GM19351 (cell line): ENCODE measurements at regions not wholly inside any gene's neighbourhood (a gene's known extent, or its start where the extent isn't known, plus 50 kb on each side); places are given as distances from the start of the nearest gene placed in this dataset.
"Not testable (repeated sequence)": the region's sequence is repeated elsewhere in the genome, so short reads cannot be mapped to it uniquely, and the experiment has no call there.

ENCODE experiments used
- ATAC-seq: cut with Tn5 transposase; IDR thresholded peaks from one replicate; pipeline ENCODE4 v1.9.1; 2021; ENCODE audit warnings: mild to moderate bottlenecking, moderate library complexity; ENCODE audit not compliant: unreplicated experiment

DNA sequence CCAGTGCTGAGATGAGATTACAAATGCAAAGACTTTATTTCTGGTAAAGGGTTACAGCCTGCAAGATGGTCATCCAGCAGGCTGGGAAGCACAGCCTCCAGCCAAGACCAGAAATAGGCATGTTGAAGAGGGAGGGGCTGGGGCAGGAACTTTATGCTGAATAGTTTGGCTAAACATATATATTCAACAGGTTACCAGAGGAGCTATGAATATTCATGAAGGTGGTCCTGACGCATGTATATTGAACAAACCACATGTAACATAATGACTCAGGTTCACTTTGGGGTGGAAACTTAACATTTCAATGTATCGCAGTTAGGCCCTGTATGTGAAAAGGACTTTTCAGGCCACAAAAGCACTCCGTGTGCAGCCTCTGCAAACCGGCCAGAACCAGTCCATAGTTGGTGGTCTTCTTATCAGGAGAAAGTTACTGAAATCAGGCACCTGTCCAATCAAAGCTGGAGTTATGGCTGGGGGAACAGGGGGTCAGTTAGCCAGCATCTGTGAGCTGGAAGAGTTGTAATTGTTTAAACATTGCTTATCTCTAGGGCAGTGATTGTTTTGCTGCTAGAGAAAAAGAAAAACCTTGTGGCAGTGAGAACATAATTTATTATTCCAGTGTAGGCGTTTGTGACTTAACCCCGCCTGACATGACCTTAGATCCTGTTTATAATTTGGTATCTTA, 372.9 kb upstream of the AUTS2 start:
- no peak for ATAC-seq

DNA sequence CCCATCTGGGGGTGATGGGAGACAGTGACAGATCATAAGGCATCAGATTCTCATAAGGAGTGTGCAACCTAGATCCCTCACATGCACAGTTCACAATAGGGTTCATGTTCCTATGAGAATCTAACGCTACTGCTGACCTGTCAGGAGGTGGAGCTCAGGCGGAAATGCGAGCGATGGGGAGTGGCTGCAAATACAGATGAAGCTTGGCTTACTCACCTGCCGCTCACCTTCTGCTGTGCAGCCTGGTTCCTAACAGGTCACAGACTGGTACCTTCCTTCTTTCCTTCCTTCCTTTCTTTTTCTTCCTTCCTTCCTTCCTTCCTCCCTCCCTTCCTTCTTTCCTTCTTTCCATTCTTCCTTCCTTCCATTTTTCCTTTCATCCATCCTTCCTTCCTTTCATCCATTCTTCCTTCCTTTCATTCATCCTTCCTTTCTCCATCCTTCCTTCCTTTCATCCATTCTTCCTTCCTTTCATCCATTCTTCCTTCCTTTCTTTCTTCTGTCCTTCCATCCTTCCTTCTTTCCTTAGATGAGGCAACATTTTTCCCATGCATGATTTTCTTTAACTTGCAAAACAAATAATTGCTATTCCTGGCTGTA, 370.0 kb upstream of the AUTS2 start:
- ATAC-seq = no peak

DNA sequence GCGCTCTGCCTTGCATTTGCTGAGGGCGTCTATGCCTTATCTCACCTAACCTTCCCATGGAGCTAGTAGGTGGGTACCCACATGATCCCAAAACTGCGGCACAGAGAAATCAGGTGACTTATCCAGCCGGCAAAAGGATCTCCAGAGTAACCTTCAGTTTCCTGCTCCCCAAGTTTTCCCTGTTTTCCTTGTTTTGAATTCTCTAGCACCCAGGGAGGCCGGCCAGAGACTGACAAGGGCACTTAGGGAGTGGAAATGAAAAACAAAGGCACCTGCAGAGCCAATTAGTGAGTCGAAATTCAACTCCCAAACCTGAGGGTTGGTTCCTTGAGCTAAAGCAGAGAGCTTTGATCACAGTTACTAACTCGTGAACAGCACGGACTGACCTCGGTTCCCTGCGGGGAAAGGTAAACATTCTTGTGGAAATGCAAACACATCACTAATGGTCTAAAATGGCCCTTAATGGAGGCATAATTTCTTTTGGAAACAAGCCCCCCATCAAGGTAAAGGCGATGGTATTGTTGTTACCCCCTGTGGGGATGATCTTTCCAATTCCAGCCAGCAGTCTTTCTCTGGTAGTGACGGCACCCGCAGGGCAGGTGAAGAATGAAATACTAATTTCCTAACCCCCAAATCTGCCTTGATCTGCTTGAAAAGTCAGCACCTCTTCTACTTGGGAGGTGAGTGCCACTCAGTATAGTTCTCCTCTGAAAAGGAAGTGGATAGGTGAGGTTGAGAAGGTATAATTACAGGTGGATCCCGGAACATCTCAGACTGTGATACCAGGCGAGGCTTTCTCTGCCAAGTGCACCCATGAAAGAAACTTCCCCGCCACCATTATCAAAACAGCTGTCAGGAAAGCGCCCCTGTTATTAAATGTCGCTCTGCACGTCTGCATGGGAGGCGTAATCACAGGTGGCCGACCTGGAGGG, 365.6 kb upstream of the AUTS2 start:
- no peak for ATAC-seq

DNA sequence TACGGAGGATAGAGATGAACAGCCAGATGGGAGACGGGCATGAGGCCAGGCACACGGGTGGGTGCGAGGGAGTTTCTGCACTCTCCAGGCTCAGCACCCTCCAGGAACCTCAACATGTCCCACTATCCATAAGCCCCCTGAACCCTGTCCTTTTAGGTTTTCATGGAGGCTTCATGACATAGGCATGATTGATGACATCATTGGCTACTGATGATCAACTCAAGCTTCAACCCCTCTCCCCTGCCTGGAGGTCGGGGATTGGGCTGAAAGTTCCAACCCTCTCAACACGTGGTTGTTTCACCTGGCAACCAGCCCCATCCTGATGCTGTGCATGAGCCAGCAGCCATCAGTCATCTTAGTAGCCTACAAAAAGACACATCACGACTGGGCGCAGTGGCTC, 360.7 kb upstream of the AUTS2 start:
- no peak for ATAC-seq

DNA sequence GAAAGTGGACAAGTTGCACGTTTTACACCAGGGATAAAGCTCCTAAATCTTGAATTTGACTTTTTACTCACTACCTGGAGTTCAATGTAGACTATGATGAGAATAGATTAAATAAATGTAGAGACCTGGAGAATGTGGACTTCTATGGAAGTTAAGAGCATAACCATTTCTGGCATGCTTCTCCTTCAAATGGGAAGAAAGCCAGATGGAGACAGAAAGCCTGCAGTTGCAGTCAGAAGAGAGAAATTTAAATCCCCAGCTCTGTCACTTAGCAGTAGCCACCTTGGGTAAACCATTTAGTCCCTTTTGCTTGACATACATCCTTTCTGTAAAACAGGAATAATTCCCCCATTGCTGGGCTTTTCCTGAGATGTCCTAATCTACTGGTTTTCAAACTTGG, 355.3 kb upstream of the AUTS2 start:
- no peak for ATAC-seq

DNA sequence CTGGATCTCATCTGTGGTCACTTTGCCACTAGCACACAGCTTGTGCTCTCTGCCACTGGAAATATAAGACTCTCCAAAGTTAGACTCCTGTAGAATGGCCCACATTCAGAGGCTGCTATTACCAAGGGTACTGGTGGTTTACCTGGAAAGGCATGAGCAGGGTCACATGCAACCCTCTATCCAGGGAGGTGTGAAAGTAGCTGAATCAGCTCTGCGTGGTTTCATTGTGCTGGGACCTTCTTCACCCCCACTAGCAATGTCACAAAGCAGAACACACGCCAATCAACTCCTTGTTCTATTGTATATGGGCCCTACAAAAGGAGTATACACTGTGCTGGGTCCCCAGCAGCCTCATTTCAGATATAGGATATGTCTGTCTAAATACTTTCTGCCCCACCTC, 353.6 kb upstream of the AUTS2 start:
- ATAC-seq = no peak

DNA sequence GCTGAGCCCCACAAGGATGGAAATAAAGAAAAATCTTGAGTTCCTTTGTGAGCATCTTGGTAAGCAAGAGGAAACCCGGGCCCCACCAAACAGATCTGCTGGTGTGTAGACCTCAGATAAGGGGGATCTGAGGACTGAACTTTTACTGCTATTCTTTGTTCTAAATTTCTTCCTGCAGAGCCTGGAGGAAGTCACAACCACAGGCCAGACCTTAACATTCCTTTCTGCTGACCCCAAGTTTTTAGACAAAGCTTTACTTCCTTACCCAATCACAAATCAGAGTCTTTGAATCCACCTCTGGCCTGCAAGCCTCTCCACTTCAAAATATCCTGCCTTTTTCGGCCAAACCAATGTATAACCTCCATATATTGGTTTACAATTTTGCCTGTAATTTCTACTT, 352.6 kb upstream of the AUTS2 start:
- ATAC-seq = no peak

DNA sequence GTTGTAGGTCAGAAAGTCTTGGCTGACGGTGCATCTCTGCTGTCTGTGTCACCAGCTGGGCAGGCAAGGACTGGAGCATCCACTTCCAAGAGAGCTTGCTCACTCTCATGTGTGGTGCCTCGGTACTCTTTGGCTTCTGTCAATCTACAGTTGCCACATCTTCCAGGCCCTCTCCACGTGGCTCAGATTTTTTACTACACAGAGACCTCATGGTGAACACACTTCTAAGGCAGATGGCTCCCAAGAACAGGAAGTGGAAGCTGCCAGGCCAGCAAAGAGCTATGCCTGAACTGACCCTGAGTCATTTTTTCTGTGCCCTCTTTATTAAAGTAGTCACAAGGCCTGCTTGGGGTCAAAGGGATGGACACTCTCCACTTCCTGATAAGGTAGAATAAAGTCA, 351.5 kb upstream of the AUTS2 start:
- ATAC-seq = no peak

DNA sequence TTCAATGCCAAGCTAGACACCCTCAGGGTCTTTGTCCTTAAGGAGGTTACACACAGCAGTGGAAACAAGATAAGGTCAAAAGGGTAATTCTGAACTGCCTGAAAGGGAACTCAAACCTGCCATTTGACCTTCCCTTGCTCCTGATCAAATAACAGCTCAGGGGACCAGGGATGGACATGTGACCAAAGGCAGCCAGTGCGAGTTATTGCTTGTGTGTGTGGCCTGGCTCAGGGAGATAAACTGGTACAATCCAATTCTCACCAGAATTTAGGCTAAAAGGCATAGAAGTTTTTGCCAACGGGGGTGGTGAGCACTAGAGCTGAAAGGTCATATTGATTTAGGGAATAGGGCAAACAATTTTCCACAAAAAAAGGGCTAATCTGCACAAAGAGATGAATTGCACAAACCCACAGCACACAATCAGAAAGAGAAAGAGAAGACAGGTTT, 349.9 kb upstream of the AUTS2 start:
- not testable (repeated sequence) for ATAC-seq

DNA sequence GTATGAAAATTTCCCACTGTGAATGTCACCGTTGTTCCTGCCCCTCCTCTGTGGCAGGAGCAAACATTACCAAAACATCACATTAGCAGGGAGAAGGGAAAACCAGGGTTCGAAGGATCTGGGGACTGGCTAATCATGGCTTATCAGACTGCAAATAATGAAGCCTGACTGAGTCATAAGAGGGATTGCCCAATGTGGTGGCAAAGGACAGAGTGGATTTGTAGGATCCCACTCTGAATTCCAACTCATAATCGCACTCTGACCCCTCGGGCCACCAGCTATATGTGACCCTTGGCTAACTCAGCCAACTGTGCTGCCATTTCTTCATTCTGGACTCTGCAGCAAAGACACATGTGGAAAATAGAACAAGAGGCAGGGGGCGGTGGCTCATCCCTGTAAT, 347.3 kb upstream of the AUTS2 start:
- ATAC-seq = no peak

DNA sequence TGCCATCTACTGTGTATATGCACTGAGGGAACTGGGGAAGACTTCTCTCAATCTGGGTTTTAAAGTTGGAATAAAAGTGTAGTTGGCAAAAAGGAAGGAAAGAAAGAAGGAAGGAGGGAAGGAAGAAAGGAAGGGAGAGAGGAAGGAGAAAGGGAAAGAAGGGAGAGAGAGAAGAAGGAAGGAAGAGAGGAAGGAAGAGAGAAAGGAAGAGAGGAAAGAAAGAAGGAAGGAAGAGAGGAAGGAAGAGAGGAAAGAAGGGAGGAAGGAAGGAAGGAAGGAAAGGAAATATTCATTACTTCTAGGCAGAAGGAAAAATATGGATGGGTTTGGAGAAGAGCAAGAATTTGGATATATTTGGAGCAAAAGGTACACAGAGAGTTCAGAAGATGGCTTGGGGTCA, 343.6 kb upstream of the AUTS2 start:
- no peak for ATAC-seq

DNA sequence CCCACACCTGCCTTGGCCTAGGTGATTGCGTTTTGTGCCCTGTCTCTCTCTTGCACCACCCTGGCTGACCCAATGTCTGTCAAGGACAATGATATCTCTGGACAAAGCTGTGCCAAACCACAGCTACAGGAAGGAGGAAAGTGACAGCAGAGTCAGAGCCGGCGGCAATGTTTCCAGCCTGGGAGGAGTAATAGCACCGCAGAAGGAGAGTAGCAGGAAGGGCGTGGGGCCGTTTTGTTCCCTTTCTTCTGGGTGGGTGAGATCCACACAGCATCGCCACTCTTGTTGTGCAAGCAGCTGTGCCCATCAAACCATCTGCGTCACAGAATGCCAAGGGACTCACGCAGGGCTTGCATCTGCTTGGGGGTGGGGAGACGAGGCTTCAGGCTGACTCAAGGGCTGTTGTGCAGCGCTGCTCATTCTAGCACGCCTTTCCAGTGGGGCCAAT, 341.6 kb upstream of the AUTS2 start:
- no peak for ATAC-seq

DNA sequence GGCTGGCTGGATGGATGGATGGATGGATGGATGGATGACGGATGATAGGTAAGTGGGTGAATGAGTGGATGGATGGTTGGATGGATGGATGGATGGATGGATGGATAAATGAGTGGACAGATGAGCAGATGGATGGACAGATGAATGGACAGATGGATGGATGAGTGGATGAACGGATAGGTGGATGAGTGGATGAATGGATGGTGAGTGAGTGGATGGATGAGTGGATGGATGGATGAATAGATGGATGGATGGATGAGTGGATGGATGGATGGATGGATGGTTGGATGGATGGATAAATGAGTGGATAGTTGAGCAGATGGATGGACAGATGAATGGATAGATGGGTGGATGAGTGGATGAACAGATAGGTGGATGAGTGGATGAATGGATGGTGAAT, 340.7 kb upstream of the AUTS2 start:
- no peak for ATAC-seq

DNA sequence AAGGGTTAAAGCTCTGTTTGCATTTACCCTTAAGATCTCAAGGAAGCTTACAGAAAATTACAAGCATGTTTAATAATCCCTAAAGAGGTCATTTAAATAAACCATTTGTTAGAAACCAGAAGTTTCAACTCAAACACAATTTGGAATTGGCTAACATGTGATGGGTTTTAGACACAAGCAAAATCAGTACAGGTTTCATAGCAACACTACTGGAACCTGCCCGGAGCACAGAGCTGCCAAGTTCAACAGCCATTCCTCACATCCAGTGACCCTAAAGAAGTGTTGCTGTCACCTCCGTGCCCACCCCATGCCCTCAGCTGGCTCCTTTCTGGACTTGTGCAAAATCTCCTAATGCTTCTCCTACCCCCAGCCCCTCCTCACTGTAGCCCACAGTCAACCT, 338.8 kb upstream of the AUTS2 start:
- no peak for ATAC-seq

DNA sequence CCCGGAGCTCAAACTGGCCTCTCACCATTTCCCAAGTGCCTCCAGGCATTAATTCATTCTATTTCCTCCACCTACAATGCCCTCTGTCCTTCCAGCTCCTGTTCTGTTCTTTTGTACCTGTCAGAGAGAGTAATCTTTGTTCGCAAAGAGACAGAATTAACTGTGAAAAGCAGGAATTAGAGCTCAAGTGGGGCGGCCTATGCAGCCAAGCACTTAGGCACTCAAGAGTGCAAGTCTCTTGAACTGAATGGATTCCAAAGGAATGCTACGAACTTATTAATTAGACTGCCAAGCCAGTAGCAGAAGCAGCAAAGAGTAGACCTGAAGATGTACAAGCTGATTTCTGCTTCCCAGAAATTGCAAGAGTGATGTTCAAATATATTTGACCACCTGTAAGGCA, 338.3 kb upstream of the AUTS2 start:
- no peak for ATAC-seq

DNA sequence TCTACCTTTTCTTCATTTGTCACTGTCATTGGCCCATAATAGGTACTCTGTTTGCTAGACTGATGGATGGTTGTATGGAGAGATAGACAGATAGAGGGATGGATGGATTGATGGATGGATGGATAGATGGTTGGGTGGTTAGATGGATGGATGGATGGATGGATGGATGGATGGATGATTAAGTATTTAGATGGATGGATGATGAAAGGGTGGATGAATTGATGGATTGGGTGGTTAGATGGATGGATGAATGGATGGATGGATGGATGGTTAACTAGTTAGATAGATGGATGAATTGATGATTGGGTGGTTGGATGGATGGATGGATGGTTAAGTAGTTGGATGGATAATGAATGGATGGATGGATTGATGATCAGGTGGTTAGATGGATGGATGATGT, 334.7 kb upstream of the AUTS2 start:
- no peak for ATAC-seq

DNA sequence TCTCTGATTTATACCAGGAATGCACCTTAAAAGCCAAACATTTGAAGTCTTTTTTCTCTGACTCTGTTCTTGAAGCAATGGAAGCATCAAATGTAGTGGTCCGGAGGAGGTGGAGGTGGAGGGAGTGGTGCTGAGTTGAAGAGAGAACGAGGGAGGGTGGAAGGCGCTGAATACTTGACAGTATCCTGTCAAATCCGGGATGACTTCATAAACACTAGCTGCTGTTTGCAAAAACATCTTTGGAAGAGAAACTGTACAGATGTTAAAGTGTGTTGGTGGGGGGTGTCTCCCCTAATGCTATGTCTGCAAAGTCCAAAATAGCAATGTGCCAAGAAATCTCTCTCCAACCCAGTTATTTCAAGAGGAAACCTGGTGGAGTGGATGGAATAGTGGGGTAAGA, 328.5 kb upstream of the AUTS2 start:
- no peak for ATAC-seq

DNA sequence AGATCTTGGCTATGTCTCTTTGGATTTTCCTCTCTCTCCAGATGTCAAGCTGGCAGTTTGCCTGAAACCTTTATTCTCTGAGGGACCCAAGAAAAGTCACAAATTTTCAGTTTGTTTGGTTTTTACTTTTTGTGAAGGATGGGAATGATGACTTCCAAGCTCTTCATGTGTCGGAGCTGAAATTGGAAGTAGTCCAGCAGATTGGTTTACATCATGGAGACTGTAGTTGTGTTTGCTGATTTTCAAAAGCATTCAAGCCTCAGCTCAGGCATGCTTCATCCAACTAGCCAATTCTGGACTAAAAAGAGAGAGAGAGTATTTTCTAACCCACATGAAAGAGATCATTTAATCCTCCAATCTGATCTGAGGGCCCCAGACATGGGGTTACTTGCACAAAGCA, 326.2 kb upstream of the AUTS2 start:
- no peak for ATAC-seq

DNA sequence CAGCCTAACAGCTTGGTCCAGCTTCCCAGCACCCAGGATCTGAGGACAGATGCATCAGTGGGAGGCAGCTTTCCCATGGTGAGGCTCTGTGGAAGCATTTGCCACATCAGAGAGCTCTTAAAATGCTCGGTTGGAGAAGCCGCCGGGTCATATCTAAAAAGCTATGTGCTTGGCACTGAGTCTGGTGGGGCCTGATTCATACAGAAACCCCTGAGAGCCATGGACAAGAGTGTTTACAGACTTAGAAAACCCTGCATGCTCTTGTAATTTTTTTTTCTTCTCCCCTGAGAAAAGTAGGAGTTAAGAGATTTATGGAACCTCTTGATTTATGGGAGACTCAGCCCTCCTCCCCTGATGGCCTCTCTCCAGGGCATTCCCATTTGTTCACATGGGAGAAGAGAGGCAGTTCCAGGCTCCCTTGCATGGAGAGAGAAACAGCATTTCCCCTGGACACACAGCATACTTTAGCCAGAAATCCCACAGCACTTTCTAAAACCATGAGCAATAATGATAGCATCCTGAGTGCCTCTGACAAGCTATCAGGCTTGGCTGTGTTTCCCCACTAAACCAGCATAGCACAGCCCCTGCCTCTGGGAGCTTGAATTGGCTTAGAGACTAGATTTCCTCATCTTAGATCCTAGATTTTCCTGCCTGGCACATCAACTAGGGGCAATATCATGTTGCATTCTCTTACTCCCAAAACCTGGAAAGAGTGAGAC, 322.1 kb upstream of the AUTS2 start:
- no peak for ATAC-seq

DNA sequence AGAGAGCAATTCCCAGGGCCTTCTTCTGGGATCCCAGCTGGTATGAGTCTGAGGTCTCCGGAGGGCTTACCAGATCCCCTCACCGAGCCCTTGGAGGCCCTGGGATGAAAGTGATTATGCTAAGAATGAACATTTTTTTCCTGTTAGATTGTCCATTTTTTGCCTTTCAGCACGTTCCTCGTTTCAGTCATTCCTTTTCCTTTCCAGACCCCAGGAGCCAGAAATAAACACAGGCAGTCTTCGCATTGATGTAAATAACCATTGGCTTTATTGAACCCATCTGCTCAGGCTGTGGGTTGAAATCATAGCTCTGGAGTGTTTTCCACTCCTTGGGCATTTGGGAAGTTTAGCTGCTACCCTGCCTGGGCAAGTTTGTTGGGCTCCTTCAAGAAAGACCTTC, 320.9 kb upstream of the AUTS2 start:
- ATAC-seq = no peak

DNA sequence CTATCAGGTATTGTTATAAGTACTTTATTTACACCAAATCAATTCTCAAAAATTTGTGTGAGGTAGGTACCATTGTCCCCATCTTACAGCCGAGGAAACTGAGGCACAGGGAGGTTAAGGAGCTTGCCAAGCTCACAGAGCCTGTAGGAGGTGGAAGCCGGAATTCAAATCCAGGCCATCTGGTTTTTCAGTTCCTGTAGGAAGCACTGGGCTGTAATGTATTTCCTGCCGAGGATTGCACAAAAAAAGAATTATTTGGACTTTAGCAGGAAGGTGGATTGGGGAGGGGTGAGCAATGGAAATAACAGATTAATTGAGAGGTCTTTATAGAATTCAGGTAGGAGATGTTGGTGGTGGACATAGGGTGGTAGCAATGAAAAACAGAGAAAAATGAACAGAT, 315.3 kb upstream of the AUTS2 start:
- no peak for ATAC-seq
